MM.1S (cell line): ENCODE measurements at regions not wholly inside any gene's neighbourhood (a gene's known extent, or its start where the extent isn't known, plus 50 kb on each side); places are given as distances from the start of the nearest gene placed in this dataset.

Experiments
- DNase-seq: peaks from one replicate; pipeline ENCODE4 v3.0.0-alpha.2; 2015
- H2AFZ ChIP-seq: fragments of 300-600 bp; sonication (generic); 2 replicates; pipeline ENCODE4 v1.6.0; 2016; ENCODE audit warnings: antibody characterized with exemption, low read length
- H3F3A ChIP-seq: fragments of 300-600 bp; sonication (generic); 2 replicates; pipeline ENCODE4 v1.6.1; 2016; ENCODE audit warnings: mild to moderate bottlenecking, antibody characterized with exemption, low read length, moderate library complexity, mixed read lengths; ENCODE audit not compliant: insufficient read depth
- H3K27ac ChIP-seq: fragments of 300-600 bp; sonication (generic); 2 replicates; pipeline ENCODE4 v1.5.1; 2016; ENCODE audit warnings: mild to moderate bottlenecking, low read length
- H3K27me3 ChIP-seq: fragments of 300-600 bp; sonication (generic); replicated peaks from 2 replicates; pipeline ENCODE4 v1.6.0; 2016; ENCODE audit warnings: low read length; ENCODE audit not compliant: insufficient read depth
- H3K36me3 ChIP-seq: fragments of 300-600 bp; sonication (generic); replicated peaks from 2 replicates; pipeline ENCODE4 v1.6.1; 2016; ENCODE audit warnings: mild to moderate bottlenecking, low read length, mixed read lengths; ENCODE audit not compliant: insufficient read depth
- H3K4me1 ChIP-seq: fragments of 300-600 bp; sonication (generic); 2 replicates; pipeline ENCODE4 v1.6.1; 2016; ENCODE audit warnings: low read length, mixed read lengths
- H3K4me2 ChIP-seq: fragments of 300-600 bp; sonication (generic); 2 replicates; pipeline ENCODE4 v1.6.0; 2016; ENCODE audit warnings: low read depth, low read length
- H3K4me3 ChIP-seq: fragments of 300-600 bp; sonication (generic); 2 replicates; pipeline ENCODE4 v1.5.1; 2016; ENCODE audit warnings: low read length, mixed read lengths
- H3K79me2 ChIP-seq: fragments of 300-600 bp; sonication (generic); 2 replicates; pipeline ENCODE4 v1.6.1; 2016; ENCODE audit warnings: mixed run types, low read length, mixed read lengths
- H3K9ac ChIP-seq: fragments of 300-600 bp; sonication (generic); 2 replicates; pipeline ENCODE4 v1.6.1; 2016; ENCODE audit warnings: low read length, mixed read lengths
- H3K9me2 ChIP-seq: fragments of 300-600 bp; sonication (generic); replicated peaks from 2 replicates; pipeline ENCODE4 v1.6.1; 2016; ENCODE audit warnings: mild to moderate bottlenecking, low read length, mixed read lengths; ENCODE audit not compliant: insufficient read depth
- H3K9me3 ChIP-seq: fragments of 300-600 bp; sonication (generic); replicated peaks from 2 replicates; pipeline ENCODE4 v1.6.1; 2016; ENCODE audit warnings: mild to moderate bottlenecking, low read length, mixed read lengths; ENCODE audit not compliant: insufficient read depth
- H4K20me1 ChIP-seq: fragments of 300-600 bp; sonication (generic); 2 replicates; pipeline ENCODE4 v1.6.1; 2016; ENCODE audit warnings: mild to moderate bottlenecking, low read length, moderate library complexity, mixed read lengths; ENCODE audit not compliant: insufficient read depth
- EZH2 ChIP-seq: fragments of 300-600 bp; sonication (generic); optimal IDR thresholded peaks from 2 replicates; pipeline ENCODE3; 2017; ENCODE audit warnings: low read depth, mild to moderate bottlenecking, antibody characterized with exemption, low read length, mixed read lengths
- EZH2phosphoT487 ChIP-seq: fragments of 300-600 bp; sonication (generic); IDR thresholded peaks from 2 replicates; pipeline ENCODE4 v1.6.1; 2018; ENCODE audit warnings: antibody characterized with exemption, low read length
- TF ChIP-seq, protein P1 (sequence below): fragments of 300-600 bp; sonication (generic); IDR thresholded peaks from 2 replicates; pipeline ENCODE4 v1.5.1; 2016; ENCODE audit warnings: antibody characterized with exemption, low read length, mixed read lengths

DNA sequence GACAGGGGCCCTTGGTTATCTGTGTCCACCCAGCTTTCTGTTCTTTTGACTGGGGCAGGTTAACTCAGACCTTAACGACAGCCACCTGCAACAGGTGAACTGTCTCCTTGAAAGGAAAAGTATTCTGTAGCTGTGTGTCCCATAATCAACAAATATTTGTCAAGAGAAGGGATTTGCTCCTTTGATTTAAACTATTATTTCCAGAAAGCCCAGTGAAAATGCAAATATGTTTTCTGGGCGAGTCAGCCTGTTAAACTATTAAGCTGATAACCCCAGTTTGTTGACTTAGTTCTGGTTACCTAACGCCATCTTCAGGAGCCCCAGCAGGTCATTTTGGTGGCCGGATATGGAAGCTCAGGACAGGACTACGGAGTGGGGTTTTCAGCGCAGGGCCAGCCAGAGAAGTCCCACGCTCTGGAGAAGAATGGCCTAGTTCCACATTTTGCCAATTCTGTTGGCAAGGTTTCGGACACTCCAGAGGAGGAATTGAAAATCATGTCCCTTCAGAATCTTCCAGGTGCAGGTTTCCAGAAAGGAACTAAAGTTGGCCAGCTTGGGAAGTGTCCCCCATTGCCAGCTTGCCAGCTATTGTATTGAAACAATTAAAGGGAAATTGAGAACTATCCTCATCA, 54.5 kb downstream of the ADRA2A start:
- Histone ChIP-seq H3K36me3 (no peaks in the 10 kb centered on the region), H3K27ac (no peak overlapping the region), H3F3A (no peaks in the 10 kb centered on the region), H3K9me2 (no peaks in the 10 kb centered on the region), H3K9me3 (no peaks in the 10 kb centered on the region), H3K27me3 (no peaks in the 10 kb centered on the region), H3K9ac (no peak overlapping the region), H3K4me2 (peak overlapping the region; percentile 37; the same call in 1 of the 2 replicates), H2AFZ (peak overlapping the region; percentile 30), H4K20me1 (no peaks in the 10 kb centered on the region), H3K4me1 (no peaks in the 10 kb centered on the region), H3K79me2 (no peaks in the 10 kb centered on the region), H3K4me3 (no peak overlapping the region)
- no peak for DNase-seq
- TF ChIP-seq EZH2 (no peak), EZH2phosphoT487 (no peak)
- TF ChIP-seq, protein P1, sequence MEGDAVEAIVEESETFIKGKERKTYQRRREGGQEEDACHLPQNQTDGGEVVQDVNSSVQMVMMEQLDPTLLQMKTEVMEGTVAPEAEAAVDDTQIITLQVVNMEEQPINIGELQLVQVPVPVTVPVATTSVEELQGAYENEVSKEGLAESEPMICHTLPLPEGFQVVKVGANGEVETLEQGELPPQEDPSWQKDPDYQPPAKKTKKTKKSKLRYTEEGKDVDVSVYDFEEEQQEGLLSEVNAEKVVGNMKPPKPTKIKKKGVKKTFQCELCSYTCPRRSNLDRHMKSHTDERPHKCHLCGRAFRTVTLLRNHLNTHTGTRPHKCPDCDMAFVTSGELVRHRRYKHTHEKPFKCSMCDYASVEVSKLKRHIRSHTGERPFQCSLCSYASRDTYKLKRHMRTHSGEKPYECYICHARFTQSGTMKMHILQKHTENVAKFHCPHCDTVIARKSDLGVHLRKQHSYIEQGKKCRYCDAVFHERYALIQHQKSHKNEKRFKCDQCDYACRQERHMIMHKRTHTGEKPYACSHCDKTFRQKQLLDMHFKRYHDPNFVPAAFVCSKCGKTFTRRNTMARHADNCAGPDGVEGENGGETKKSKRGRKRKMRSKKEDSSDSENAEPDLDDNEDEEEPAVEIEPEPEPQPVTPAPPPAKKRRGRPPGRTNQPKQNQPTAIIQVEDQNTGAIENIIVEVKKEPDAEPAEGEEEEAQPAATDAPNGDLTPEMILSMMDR: no peak

DNA sequence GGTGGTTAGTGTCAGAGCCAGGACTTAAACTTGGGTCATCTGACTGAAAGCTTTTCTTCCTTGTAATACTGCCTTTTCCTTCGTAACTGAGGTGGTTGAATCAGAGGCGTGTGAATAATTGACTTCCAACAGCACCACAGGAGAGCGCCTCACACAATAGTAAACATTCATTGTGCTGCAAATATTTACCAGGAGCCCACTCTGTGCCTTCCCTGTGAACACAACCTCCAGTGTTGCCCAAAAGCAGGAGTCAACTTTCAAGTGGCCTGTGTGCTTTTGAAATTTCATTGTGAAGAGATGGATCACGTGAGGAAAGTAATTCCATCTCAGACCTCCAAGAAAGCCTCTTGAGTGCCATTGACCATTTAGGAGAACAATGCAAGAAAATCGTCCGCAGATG, 60.2 kb downstream of the ADRA2A start:
- Histone ChIP-seq H4K20me1 (no peaks in the 10 kb centered on the region), H3K79me2 (no peaks in the 10 kb centered on the region), H3K4me3 (no peak overlapping the region), H3K9ac (no peak overlapping the region), H3K36me3 (no peaks in the 10 kb centered on the region), H2AFZ (no peak overlapping the region), H3K9me2 (no peaks in the 10 kb centered on the region), H3K4me2 (no peak overlapping the region), H3K27me3 (no peaks in the 10 kb centered on the region), H3K27ac (no peak overlapping the region), H3F3A (no peaks in the 10 kb centered on the region), H3K4me1 (no peaks in the 10 kb centered on the region), H3K9me3 (no peaks in the 10 kb centered on the region)
- no peak for DNase-seq
- TF ChIP-seq EZH2: no peak
- no peak for TF ChIP-seq EZH2phosphoT487

DNA sequence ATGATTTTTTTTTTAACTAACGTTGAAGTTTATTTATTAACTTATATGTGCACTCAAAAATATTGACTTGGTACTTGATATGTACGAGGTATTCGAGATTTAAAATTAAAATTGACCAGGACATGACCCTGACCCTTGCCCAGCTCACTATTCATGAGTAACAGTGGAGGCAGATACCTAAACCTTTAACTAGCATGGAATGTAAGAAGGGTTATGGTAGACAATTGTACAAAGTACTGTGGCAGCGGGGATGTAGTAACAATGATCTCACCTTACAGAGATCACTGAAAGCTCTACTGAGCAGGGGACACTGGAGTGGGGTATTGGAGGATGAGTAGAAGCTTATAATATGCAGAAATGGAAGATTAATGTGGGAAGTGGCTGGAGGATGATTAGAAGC, 60.8 kb downstream of the ADRA2A start:
- TF ChIP-seq, protein P1: no peak
- TF ChIP-seq EZH2phosphoT487 (no peak), EZH2 (no peak)
- Histone ChIP-seq H3K27me3 (no peaks in the 10 kb centered on the region), H3K4me3 (no peak overlapping the region), H2AFZ (no peak overlapping the region), H3K9me3 (no peaks in the 10 kb centered on the region), H3K9me2 (no peaks in the 10 kb centered on the region), H3F3A (no peaks in the 10 kb centered on the region), H4K20me1 (no peaks in the 10 kb centered on the region), H3K79me2 (no peaks in the 10 kb centered on the region), H3K4me2 (no peak overlapping the region), H3K9ac (no peak overlapping the region), H3K36me3 (no peaks in the 10 kb centered on the region), H3K27ac (no peak overlapping the region), H3K4me1 (no peaks in the 10 kb centered on the region)
- DNase-seq: no peak

DNA sequence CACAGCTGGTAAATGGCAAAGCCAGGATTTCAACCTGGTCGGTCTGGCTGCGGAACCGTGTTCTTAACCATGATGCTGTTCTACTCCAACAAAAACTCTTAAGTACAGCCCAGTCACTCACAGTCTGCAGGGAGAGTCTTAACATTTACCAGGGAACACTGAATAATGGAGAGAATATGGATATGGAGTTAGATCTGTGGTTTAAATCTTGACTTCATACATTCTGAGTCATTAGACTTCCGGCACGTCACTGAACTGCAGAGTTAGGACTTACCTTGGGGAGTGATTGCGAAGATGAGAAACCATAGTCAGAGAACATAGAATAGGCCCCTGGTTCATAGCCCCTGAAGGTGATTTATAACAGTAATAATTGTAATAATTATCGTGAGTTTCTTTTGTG, 61.7 kb downstream of the ADRA2A start:
- TF ChIP-seq, protein P1: no peak
- TF ChIP-seq EZH2phosphoT487: no peak
- no peak for TF ChIP-seq EZH2

More for the DNA sequence above, 61.7 kb downstream of the ADRA2A start:
- Histone ChIP-seq H3K4me1 (no peaks in the 10 kb centered on the region), H3K9me3 (no peaks in the 10 kb centered on the region), H2AFZ (no peak overlapping the region), H3K27ac (no peak overlapping the region), H3K36me3 (no peaks in the 10 kb centered on the region), H4K20me1 (no peaks in the 10 kb centered on the region), H3F3A (no peaks in the 10 kb centered on the region), H3K9ac (no peak overlapping the region), H3K79me2 (no peaks in the 10 kb centered on the region), H3K4me3 (no peak overlapping the region), H3K27me3 (no peaks in the 10 kb centered on the region), H3K4me2 (no peak overlapping the region), H3K9me2 (no peaks in the 10 kb centered on the region)
- no peak for DNase-seq
